Cardiac muscle cell (in vitro differentiated cells and primary cell): ENCODE measurements at regions not wholly inside any gene's neighbourhood (a gene's known extent, or its start where the extent isn't known, plus 50 kb on each side); places are given as distances from the start of the nearest gene placed in this dataset.

ENCODE experiments used
- DNase-seq, 2 donors: peaks; one replicate each; pipeline versions ENCODE4 v3.0.0 to v3.0.0-alpha.2; 2010 to 2017; ENCODE audit warnings: low read depth in 1 of 2, low spot score in 1 of 2
- H3K27ac ChIP-seq: fragments of 200-600 bp; sonication (generic); 2 replicates; pipeline ENCODE4 v1.5.1; 2016
- H3K27me3 ChIP-seq: fragments of 200-600 bp; sonication (generic); 2 replicates; pipeline ENCODE4 v1.6.0; 2016; ENCODE audit warnings: control low read depth
- H3K36me3 ChIP-seq: fragments of 200-600 bp; sonication (generic); 2 replicates; pipeline ENCODE4 v1.5.1; 2016; ENCODE audit warnings: control low read depth
- H3K4me1 ChIP-seq: fragments of 200-600 bp; sonication (generic); 2 replicates; pipeline ENCODE4 v1.8.1; 2017; ENCODE audit warnings: low read depth, mild to moderate bottlenecking, mixed run types
- H3K4me3 ChIP-seq: fragments of 200-600 bp; sonication (generic); 2 replicates; pipeline ENCODE4 v1.5.1; 2016; ENCODE audit warnings: mild to moderate bottlenecking
- H3K9me3 ChIP-seq: fragments of 200-600 bp; sonication (generic); 2 replicates; pipeline ENCODE4 v1.5.1; 2017; ENCODE audit warnings: low read depth, mild to moderate bottlenecking, control low read depth
- TF ChIP-seq, protein P1 (sequence below): IDR thresholded peaks from 2 replicates; pipeline ENCODE4 v1.5.1; 2012; ENCODE audit warnings: low read depth, mild to moderate bottlenecking, low read length

DNA sequence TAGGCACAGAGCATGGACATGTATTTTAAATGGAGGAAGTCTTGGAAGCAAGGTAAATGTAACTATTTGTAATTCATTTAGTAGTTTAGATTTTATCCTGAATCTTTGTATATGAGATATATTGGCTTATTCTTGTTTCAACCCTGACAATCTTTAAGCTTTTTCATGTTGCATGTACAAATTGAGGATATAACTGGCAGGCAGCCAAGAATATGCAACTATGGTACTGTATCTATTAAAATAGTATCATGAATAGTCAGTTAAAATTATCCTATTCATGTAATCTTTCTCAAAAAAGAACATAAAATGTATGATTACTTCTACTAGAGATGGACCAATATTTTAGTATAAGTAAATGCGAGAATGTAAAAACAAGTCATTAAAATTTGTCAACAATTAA lies 1141.5 kb downstream of the PCDH18 start:
- no peak overlapping the region for H3K4me3 ChIP-seq
- H3K9me3 ChIP-seq = no peaks in the 10 kb centered on the region
- TF ChIP-seq, protein P1, sequence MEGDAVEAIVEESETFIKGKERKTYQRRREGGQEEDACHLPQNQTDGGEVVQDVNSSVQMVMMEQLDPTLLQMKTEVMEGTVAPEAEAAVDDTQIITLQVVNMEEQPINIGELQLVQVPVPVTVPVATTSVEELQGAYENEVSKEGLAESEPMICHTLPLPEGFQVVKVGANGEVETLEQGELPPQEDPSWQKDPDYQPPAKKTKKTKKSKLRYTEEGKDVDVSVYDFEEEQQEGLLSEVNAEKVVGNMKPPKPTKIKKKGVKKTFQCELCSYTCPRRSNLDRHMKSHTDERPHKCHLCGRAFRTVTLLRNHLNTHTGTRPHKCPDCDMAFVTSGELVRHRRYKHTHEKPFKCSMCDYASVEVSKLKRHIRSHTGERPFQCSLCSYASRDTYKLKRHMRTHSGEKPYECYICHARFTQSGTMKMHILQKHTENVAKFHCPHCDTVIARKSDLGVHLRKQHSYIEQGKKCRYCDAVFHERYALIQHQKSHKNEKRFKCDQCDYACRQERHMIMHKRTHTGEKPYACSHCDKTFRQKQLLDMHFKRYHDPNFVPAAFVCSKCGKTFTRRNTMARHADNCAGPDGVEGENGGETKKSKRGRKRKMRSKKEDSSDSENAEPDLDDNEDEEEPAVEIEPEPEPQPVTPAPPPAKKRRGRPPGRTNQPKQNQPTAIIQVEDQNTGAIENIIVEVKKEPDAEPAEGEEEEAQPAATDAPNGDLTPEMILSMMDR = no peak
- no peaks in the 10 kb centered on the region for H3K36me3 ChIP-seq
- H3K27me3 ChIP-seq = no peaks in the 10 kb centered on the region
- DNase-seq = no peak
- H3K27ac ChIP-seq = no peak overlapping the region
- no peaks in the 10 kb centered on the region for H3K4me1 ChIP-seq

- no peaks in the 10 kb centered on the region for H3K27me3 ChIP-seq
- H3K4me3 ChIP-seq = no peak overlapping the region
- no peaks in the 10 kb centered on the region for H3K9me3 ChIP-seq
- H3K4me1 ChIP-seq = no peaks in the 10 kb centered on the region
- no peaks in the 10 kb centered on the region for H3K36me3 ChIP-seq
- no peak overlapping the region for H3K27ac ChIP-seq
- DNase-seq = no peak
- TF ChIP-seq, protein P1 = no peak
These were observed 1149.2 kb downstream of the PCDH18 start for GRCh38 chr4:136383082-136383481.

DNA sequence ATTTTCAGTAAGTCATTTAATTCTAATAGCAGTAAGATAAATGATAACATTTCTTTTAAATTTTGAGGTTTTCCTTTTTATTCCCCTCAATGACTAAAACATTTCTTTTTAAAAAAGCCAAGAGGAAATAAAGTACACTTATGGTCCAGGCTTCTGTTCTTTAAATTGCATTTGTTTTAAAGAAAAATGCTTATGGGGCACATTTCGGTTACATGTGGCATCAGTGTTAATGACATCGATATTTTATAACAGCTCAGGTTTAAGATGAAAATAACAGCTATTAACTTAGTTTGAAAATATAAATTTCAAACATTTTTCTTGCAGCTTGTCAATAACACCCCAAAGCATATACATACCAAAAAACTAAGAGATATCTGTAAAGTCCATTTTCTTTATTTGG lies 1161.1 kb downstream of the PCDH18 start:
- Histone ChIP-seq H3K4me1 (no peaks in the 10 kb centered on the region), H3K36me3 (no peaks in the 10 kb centered on the region), H3K4me3 (no peak overlapping the region), H3K27me3 (no peaks in the 10 kb centered on the region), H3K9me3 (no peaks in the 10 kb centered on the region), H3K27ac (no peak overlapping the region)
- TF ChIP-seq, protein P1 = no peak
- no peak for DNase-seq

DNA sequence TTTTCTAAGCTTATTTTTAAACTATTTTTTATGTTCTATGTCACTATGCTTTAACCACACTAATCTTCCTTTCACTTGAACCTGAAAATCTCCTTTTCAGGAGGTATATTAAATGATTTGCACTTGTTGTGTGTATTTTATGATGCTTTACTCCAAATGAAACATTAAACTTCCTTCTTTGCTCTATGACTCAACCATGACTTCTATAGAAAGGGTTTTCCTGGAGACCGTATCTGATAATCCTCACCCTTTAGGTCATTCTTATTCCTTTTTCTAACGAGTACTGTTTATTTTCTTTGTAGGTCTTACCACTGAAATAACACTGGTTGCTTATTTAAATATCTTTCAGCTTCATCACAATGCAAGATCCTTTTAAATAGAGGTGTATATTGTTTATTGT lies 1163.2 kb downstream of the PCDH18 start:
- TF ChIP-seq, protein P1 = no peak
- Histone ChIP-seq H3K27ac (no peak overlapping the region), H3K9me3 (no peaks in the 10 kb centered on the region), H3K4me3 (no peak overlapping the region), H3K27me3 (no peaks in the 10 kb centered on the region), H3K36me3 (no peaks in the 10 kb centered on the region), H3K4me1 (no peaks in the 10 kb centered on the region)
- no peak for DNase-seq

- H3K9me3 ChIP-seq = no peaks in the 10 kb centered on the region
- no peak overlapping the region for H3K4me3 ChIP-seq
- H3K27me3 ChIP-seq = no peaks in the 10 kb centered on the region
- no peak overlapping the region for H3K27ac ChIP-seq
- no peaks in the 10 kb centered on the region for H3K4me1 ChIP-seq
- no peak for DNase-seq
- H3K36me3 ChIP-seq = no peaks in the 10 kb centered on the region
- TF ChIP-seq, protein P1 = no peak
These were observed 1174.7 kb downstream of the PCDH18 start for GRCh38 chr4:136357556-136357955.

DNA sequence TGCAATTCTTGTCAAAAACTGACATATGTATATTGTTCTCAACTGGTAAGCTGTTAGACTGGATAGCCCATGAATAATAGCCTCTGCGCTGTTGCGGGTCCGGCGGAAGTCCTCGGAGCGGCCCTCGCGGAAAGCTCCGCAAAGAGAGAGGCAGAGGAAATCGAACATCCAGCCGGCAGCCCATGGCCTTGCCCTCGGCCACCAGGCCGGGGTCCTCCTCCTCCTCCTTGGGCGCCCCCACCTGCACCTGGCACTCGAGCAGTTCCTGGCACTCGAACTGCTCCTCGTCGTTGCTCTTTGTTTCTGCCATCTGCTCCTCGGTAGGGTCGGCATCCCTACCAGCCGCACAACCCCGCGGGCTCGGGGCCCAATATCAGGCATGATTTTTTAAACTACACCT lies 1176.3 kb downstream of the PCDH18 start:
- TF ChIP-seq, protein P1 = no peak
- no peak for DNase-seq
- no peaks in the 10 kb centered on the region for H3K36me3 ChIP-seq
- no peak overlapping the region for H3K27ac ChIP-seq
- no peaks in the 10 kb centered on the region for H3K9me3 ChIP-seq
- no peaks in the 10 kb centered on the region for H3K4me1 ChIP-seq
- no peak overlapping the region for H3K4me3 ChIP-seq
- no peaks in the 10 kb centered on the region for H3K27me3 ChIP-seq
